Fibroblast of lung (primary cell): ENCODE measurements at regions not wholly inside any gene's neighbourhood (a gene's known extent, or its start where the extent isn't known, plus 50 kb on each side); places are given as distances from the start of the nearest gene placed in this dataset.
A peak's percentile ranks its signal among the peaks of the same experiment; 100 is the strongest.

Experiments used
- DNase-seq, 2 donors: peaks; one replicate each; pipeline versions ENCODE4 v3.0.0 to v3.0.0-alpha.2; 2010; ENCODE audit warnings: low read depth in 2 of 2
- H2AFZ ChIP-seq: 2 replicates; pipeline ENCODE4 v1.5.1; 2012; ENCODE audit warnings: low read length, control low read depth, inconsistent platforms
- H3K27ac ChIP-seq: 2 replicates; pipeline ENCODE4 v1.5.1; 2011; ENCODE audit warnings: low read length, control low read depth; ENCODE audit not compliant: insufficient read depth
- H3K27me3 ChIP-seq: 2 replicates; pipeline ENCODE4 v1.5.1; 2011; ENCODE audit warnings: mild to moderate bottlenecking, low read length; ENCODE audit not compliant: control insufficient read depth, insufficient read depth
- H3K36me3 ChIP-seq: 2 replicates; pipeline ENCODE4 v1.5.1; 2011; ENCODE audit warnings: low read length; ENCODE audit not compliant: control insufficient read depth, insufficient read depth
- H3K4me1 ChIP-seq: 2 replicates; pipeline ENCODE4 v1.5.1; 2011; ENCODE audit warnings: low read length; ENCODE audit not compliant: control insufficient read depth, insufficient read depth; ENCODE audit errors: extremely low read depth
- H3K4me2 ChIP-seq: 2 replicates; pipeline ENCODE4 v1.5.1; 2011; ENCODE audit warnings: low read length, control low read depth; ENCODE audit not compliant: insufficient read depth; ENCODE audit errors: extremely low read depth
- H3K4me3 ChIP-seq, 4 experiments: fragments of 200-600 bp in 1 of 4; sonication (generic) in 1 of 4; replicated peaks in 1 of 4; 2 replicates each; pipeline ENCODE4 v1.5.1; 2011 to 2016; ENCODE audit warnings: low read length in 4 of 4, low read depth in 3 of 4, mild to moderate bottlenecking in 3 of 4, control low read depth in 2 of 4, inconsistent platforms in 1 of 4, mixed read lengths in 1 of 4; ENCODE audit not compliant: insufficient read depth in 1 of 4; ENCODE audit errors: control extremely low read depth in 1 of 4
- H3K79me2 ChIP-seq: 2 replicates; pipeline ENCODE4 v1.5.1; 2012; ENCODE audit warnings: mild to moderate bottlenecking, low read length, inconsistent platforms; ENCODE audit not compliant: control insufficient read depth, insufficient read depth
- H3K9ac ChIP-seq: 2 replicates; pipeline ENCODE4 v1.5.1; 2011; ENCODE audit warnings: mild to moderate bottlenecking, low read length, control low read depth; ENCODE audit not compliant: insufficient read depth
- H3K9me3 ChIP-seq: 2 replicates; pipeline ENCODE4 v1.5.1; 2012; ENCODE audit warnings: low read depth, low read length; ENCODE audit not compliant: control insufficient read depth, insufficient read depth
- H4K20me1 ChIP-seq: 2 replicates; pipeline ENCODE4 v1.5.1; 2011; ENCODE audit warnings: low read length; ENCODE audit not compliant: control insufficient read depth, insufficient read depth; ENCODE audit errors: extremely low read depth
- CTCF ChIP-seq, 2 donors: IDR thresholded peaks in 1 of 2; conservative IDR thresholded peaks in 1 of 2; 1 replicate in 1 of 2; 2 replicates in 1 of 2; pipeline ENCODE4 v1.5.1; 2011 to 2012; ENCODE audit warnings: low read length in 2 of 2, control low read depth in 1 of 2, inconsistent platforms in 1 of 2, low read depth in 1 of 2, mild to moderate bottlenecking in 1 of 2
- EZH2 ChIP-seq: IDR thresholded peaks from 2 replicates; pipeline ENCODE4 v1.5.1; 2012; ENCODE audit warnings: low read length, control low read depth, mild to moderate bottlenecking; ENCODE audit errors: missing control alignments

DNA sequence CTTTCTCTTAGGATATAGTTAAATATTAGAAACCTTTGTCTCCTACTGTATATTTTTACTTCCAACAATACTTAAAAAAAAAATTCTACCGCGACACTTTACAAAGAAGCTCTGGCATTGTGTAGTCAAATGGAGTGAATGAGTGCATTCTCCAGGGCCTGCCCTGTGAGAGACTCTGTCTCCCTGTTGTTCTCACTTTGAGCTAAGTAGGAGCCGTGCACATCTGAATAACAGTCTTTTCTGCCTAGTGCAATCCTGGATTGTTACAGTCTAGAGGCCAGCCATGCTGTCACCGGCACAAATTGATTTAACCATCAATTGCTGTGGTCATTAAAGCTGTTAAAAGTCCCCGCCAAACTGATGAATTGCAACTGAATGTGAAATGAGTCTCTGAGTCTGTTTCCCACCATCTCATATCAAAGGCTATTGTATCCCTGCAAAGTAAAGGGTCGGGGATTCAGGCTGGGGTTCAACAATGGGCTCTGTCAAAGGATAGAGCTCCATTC lies 156.0 kb downstream of the RFPL4B start:
- H3K27ac ChIP-seq, result no peak overlapping the region

GRCh38 chr6:112504621-112505020 lies 157.5 kb downstream of the RFPL4B start:
- Histone ChIP-seq H3K27me3 (no peaks in the 10 kb centered on the region), H3K4me1 (no peaks in the 10 kb centered on the region), H2AFZ (no peak overlapping the region), H3K4me3 (no peak overlapping the region), H3K4me2 (no peak overlapping the region), H3K27ac (no peak overlapping the region), H3K9ac (no peak overlapping the region), H3K79me2 (no peaks in the 10 kb centered on the region), H3K9me3 (no peaks in the 10 kb centered on the region), H4K20me1 (no peaks in the 10 kb centered on the region), H3K36me3 (no peaks in the 10 kb centered on the region)
- no peak for DNase-seq
- TF ChIP-seq CTCF (conservative IDR thresholded peaks at IDR 0.05 in 1 of 2, IDR thresholded peaks at IDR 0.05 in 1 of 2; ENCODE audit: low read depth in 1 of 2, low read length in 2 of 2) (no peak), EZH2 (no peak)

More for the DNA sequence above, 156.0 kb downstream of the RFPL4B start:
- Histone ChIP-seq H3K4me2 (no peak overlapping the region), H3K27me3 (no peaks in the 10 kb centered on the region), H3K36me3 (no peaks in the 10 kb centered on the region), H3K9me3 (no peaks in the 10 kb centered on the region), H3K79me2 (no peaks in the 10 kb centered on the region), H4K20me1 (no peaks in the 10 kb centered on the region), H3K4me1 (no peaks in the 10 kb centered on the region), H3K9ac (no peak overlapping the region), H2AFZ (no peak overlapping the region), H3K4me3 (peak overlapping the region in 1 of 4 experiments; percentile 18)
- TF ChIP-seq EZH2, result no peak
- DNase-seq, result peak in 1 of 2 donors; percentile 53

- no peak for TF ChIP-seq EZH2
- Histone ChIP-seq H3K9me3 (no peaks in the 10 kb centered on the region), H3K27ac (no peak overlapping the region), H3K4me2 (no peak overlapping the region), H3K9ac (no peak overlapping the region), H2AFZ (no peak overlapping the region), H3K4me3 (no peak overlapping the region), H3K4me1 (no peaks in the 10 kb centered on the region), H3K36me3 (no peaks in the 10 kb centered on the region), H3K79me2 (no peaks in the 10 kb centered on the region), H4K20me1 (no peaks in the 10 kb centered on the region), H3K27me3 (peaks cover 2% of the 10 kb centered on the region)
- peak in 1 of 2 donors; percentile 19 for DNase-seq
Observed at GRCh38 chr6:112511441-112511840, 164.3 kb downstream of the RFPL4B start.

DNA sequence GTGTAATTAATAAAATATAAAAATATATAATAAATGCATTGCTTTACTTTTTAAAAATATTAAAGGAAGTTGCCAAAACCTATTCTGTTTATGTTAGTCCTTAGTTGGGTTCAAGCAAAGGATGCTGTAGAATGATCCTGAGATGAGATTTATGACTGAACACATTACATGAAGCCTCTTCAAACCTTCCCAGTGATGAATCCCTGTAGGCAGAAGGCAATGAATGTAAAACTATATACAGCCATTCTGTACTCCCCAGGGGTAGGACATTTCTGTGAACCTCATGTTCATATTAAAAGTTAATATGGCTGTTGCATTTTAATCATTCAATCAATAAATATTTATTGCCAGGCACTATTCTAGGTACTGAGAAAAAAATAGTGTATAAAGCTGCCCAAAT lies 166.0 kb downstream of the RFPL4B start:
- Histone ChIP-seq H3K4me2 (no peak overlapping the region), H3K9me3 (no peaks in the 10 kb centered on the region), H3K36me3 (no peaks in the 10 kb centered on the region), H3K27ac (no peak overlapping the region), H3K4me3 (no peak overlapping the region), H3K79me2 (no peaks in the 10 kb centered on the region), H2AFZ (no peak overlapping the region), H3K9ac (no peak overlapping the region), H3K27me3 (peaks cover 2% of the 10 kb centered on the region), H3K4me1 (no peaks in the 10 kb centered on the region), H4K20me1 (no peaks in the 10 kb centered on the region)
- TF ChIP-seq CTCF (conservative IDR thresholded peaks at IDR 0.05 in 1 of 2, IDR thresholded peaks at IDR 0.05 in 1 of 2; ENCODE audit: low read depth in 1 of 2, low read length in 2 of 2) (no peak), EZH2 (no peak)
- DNase-seq, result no peak
